DMS53 treated with DMSO at 0.1 percent for 48 hours (cell line): ENCODE measurements at regions not wholly inside any gene's neighbourhood (a gene's known extent, or its start where the extent isn't known, plus 50 kb on each side); places are given as distances from the start of the nearest gene placed in this dataset.

Experiments
- DNase-seq: peaks from one replicate; lab custom pipeline; 2025; ENCODE audit not compliant: unreplicated experiment; lab: John Stamatoyannopoulos, UW

DNA sequence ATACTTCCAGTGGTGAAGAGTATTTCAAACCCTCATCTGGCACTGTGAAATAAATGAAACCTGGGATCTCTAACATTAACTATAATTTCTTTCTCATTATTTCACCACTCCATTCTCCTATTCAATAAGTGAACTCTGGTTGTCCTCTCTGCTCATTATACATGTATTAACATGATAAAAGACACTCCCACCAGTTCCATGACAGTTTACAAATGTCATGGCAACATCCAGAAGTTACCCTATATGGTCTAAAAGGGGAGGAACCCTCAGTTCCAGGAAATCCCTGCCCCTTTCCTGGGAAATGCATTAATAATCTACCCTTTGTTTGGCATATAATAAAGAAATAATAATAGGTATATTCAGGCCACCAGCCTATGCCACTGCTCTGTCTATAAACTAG lies 62.7 kb upstream of the BRINP3 start:
- no peak for DNase-seq

DNA sequence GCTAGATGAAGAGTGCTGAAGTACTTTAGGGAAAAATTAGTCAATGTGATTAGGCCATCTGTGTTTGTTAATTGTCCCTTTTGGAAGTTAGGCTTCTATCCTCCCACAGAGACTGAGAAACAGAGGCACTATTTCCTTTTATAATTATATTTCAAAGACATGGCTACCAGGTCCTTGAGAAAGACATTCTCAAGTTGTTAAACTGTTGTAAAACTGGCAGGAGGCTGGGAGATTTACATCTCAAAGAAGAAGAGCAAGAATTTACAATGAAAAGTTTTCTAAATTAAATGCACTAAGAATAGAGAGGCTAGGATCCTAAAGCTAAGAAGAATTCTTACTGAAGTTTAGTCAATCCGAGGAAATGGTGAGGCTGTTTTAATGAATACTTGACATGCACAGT lies 74.0 kb upstream of the BRINP3 start:
- DNase-seq, result no peak

DNA sequence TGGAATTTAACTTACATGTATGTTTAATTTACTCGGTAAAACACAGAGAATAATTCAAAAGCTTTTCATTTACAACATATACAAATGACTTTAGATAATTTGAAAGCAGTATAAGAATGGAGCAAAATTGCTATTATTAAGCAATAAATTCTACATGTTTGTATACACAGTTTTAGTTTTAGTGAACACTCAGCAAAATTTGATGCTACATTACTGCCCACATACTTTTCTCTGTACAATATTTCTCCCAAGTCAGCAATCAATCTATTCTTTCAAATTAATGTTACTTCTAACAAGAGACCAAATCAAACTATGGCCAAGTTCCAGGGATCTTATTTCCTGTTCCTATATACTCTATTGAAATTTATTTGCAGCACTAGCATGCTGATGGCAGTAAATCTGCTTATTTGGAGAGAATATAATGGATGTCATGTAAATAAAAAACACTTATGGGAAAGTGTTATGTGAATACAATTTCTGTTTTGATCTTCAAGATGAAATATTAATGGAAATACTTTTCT lies 82.6 kb upstream of the BRINP3 start:
- no peak for DNase-seq

DNA sequence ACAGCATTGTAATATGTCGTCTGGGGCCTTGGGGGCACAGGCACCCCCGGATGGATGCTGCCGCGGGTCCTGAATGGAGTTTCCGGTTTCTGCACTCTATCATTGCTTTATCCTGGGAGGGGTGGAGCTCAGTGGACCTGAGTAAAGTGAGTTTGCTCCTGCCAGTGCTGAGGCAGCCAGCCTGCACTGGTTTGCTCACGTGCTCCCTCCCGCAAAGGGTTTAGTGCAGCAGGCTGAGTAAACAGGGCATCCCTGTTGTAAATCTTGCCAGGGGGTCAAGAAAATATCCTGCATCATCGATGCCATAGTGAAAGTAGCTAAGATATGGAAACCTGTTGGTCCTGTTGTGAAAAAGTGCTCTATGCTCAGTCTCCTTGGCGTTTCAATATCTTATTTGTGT lies 85.6 kb upstream of the BRINP3 start:
- no peak for DNase-seq

DNA sequence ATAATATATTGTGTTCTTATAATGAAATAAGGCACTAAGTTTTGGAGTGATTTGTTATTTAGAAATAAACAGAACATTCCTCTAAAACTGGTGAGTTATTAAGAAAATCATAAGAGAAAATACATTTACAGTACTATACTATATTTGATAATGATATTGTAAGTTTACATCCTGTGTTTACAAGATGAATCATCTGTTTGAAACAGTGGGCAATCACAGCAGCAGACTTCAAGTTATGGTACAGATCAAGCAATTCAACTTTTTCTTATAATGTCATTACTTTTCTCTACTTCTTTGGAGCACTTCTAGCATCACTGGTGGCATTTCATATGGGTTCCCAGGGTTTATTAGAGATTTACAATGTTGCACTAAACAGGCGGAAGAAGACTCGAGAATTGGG lies 86.5 kb upstream of the BRINP3 start:
- peak; percentile 12 for DNase-seq

DNA sequence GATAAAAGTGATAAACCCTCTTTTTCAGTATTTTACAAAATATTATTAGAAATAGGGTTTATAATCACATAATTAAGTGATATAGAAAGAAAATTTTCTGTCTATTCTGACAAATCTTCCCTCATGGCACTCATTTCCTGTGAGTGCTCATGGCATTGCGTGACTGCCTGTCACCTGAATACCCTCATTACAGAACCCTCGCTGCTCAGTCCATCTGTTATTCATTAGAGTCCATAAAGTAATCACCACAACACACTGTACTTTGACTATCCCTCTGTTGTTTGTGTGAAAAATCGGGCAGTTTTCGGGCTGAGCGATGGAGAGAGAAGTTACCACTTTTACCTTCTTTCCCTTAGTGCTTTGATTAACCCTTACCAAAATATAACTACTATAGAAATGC lies 100.4 kb upstream of the BRINP3 start:
- no peak for DNase-seq

DNA sequence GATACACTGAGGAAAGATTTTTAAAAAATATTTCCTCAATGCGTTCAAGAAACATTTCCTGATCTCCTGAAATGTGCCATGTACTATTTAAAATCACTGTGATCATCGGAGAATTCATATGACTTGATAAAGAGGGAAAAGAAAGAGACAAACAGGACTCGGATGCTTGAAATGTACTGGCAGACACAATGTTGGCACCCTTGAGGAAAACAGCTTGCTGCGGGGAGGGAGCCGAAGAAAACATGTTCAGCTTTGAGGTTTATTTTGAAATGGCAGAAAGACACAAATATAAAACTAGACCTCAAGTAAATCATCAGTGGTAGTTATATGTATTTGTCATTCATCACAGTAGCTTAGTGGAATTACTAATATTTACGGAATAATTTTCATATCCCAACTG lies 100.9 kb upstream of the BRINP3 start:
- no peak for DNase-seq

DNA sequence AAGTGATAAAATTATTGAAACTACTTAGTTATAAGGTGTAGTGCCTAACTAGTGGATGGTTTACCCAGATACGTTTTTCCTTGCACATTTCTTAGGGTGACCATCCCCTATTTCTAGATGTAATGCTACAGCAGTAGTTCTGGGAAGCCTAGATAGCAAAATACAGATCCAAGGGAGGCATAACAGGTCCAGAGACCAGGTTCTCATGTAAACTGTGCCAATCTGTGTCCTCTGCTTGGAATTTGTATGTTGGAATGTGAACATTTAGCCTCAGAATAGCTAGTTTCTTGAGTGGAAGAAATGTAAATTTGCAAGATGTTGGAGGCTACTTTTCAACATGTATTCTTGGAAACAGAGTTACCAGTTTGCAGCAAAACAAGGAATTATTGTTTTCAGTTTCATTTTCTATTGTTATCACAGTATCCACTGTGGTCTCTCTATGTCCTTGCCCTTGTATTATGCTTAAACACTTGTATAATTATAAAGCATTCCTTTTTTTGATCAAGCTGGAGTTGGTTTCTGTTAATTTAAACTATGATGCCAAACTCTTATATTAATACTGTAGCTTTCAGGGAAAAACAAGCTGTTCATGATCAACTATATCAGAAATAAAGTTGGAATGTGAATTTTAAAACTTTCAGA lies 102.0 kb upstream of the BRINP3 start:
- DNase-seq, result no peak

DNA sequence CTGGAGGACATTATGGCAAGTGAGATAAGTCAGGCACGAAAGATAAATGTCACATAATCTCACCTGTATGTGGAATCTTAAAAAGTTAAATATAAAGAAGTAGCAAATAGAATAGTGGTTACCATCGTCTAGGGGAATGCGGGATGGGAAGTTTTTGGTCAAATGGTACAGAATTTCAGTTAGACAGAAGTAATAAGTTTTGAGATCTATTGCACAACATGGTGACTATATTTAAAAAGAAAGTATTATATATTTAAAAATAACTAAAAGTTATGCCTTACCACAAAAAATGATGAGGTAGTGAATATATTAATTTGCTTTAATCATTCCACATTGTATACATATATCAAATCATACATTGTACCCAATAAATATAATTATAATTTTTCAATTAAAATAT lies 106.2 kb upstream of the BRINP3 start:
- no peak for DNase-seq

DNA sequence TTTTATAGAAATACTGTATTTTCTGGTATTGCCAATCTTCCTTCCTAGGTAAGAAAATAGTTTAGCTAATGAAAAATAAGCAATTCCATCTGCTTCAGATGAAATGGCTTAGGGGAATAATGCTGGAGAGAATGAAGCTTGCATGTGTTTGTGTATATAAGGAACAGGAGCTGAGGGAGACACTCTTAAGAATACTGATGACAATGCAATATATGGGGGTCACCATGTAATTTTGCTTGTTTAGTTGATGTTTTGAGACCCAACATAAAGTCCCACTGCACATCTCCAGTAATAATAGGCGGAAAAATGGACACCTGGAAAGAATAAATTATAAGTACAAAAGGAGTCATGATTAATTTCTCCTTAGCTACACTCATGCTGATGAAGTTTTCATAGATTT lies 110.8 kb upstream of the BRINP3 start:
- no peak for DNase-seq

DNA sequence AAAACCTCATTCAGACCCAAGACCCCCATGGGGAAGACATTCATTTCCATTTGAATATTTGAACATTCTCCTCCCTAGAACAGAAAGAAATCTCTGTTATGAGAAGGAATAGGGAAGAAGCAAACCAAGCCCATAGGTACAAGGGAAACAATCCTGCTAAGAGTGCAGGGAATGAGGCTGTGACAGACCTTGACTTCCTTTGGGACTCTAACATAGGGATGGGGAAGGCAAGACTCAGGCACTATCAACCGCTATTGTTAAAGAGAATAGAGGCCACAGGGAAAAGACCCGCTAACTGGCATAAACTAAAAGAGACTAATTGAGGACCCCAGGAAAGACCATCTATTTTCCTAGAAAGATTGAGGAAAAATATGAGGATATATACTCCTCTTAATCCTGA lies 117.8 kb upstream of the BRINP3 start:
- no peak for DNase-seq

DNA sequence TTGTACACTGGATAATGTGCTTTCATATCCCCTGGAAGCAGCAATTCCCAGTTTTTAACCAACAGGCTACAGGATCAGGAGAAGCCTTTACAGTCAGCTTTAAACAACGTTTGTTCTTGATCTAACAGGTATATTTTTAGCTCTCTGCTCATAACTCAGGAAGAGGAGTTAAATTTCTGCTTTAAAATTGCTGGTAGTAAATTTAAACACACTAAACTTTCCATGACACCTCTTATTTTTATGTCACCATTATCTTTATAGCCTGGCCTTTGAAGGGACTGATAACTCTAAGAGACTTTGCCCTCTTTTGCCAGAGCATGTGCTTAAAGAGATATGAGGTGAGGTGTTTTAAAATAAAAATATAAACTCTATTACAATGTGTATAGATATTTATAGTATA lies 119.6 kb upstream of the BRINP3 start:
- no peak for DNase-seq

DNA sequence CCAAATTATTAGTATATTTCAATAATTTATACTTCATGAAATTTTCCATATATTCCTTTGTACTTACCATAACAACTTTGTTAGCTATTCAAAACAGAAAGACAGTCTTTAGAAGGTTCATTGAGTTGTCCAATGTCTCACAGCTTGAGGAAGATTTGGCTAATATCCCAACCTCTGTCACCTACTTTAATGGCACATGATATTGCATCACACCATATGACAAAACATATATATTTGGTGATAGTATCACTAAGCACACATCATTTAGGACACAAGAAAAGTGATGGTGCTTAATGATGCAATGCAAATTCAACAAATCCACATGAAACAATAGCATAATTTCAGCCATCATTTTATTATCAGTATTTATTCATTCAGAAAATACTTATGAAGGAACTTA lies 122.0 kb upstream of the BRINP3 start:
- no peak for DNase-seq

DNA sequence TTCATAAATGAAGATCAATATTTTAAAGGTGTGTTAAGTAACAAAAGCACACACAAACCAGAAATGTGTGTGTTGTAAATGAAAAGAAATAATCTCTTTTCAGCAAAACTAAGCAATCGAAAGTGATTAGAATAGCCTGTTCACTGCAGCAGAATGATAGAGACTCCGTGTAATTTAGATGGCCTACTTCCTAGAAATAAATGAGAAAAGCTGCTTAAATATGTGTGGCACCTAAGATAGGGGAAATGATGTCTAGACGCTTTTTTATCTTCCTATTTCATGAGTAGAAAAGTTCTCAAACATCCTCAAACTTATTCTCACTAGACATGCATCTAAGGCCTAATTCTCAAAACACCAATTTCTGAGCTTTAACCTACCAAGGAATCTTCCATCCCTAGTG lies 124.7 kb upstream of the BRINP3 start:
- DNase-seq, result no peak

DNA sequence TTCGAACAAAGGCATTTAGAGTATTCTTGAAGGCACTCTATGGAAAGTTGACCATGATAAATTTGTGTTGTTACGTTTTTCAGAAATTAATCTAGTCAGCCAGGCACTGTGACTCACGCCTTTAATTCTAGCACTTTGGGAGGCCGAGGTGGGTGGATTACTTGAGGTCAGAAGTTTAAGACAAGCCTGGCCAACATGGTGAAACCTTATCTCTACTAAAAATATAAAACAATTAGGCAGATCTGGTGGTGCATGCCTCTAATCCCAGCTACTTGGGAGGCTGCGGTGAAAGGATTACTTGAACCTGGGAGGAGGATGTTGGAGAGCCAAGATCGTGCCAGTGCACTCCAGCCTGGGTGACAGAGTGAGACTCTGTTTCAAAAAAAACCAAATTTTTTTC lies 130.6 kb upstream of the BRINP3 start:
- DNase-seq, result no peak

DNA sequence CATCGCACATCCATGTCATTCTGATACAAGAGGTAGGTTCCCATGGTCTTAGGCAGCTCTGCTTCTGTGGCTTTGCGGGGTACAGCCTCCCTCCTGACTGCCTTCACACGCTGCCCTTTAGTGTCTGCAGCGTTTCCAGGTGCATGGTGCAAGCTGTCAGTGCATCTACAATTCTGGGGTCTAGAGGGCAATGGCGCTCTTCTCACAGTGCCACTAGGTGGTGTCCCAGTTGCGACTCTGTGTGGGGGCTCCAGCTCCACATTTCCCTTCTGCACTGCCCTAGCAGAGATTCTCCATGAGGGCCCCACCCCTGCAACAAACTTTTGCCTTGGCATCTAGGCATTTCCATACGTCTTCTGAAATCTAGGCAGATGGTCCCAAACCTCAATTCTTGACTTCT lies 138.2 kb upstream of the BRINP3 start:
- DNase-seq, result no peak

DNA sequence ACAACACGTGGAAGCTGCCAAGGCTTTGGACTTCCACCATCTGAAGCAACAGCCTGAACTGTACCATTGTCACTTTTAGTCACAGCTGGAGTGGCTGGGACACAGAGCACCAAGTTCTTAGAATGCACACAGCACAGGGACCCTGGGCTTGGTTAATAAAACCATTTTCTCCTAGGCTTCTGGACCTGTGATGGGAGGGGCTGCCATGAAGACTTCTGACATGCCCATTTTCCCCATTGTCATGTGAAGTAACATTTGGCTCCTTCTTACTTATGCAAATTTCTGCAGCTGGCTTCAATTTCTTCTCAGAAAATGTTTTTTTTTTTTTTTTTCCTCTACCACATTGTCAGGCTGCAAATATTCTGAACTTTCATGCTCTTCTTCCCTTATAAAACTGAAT lies 138.6 kb upstream of the BRINP3 start:
- no peak for DNase-seq

DNA sequence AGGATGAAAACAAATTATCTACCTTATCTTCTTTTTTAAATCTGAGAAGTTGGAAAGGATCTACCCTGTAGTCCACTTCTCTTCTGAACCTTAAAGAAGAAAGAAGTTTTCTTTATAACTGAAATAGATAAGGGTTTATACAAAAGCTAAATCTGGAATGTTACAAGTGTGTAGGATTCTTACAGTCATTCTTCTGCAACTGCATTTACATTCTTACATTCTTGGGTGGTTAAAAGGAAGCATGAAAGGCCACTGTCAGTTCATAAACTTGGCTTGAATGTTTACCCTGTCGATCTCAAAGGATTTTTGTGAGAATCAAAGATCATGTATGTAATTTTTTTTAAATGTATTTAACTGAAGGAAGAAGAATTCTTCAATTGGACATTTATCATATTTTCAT lies 142.1 kb upstream of the BRINP3 start:
- no peak for DNase-seq

DNA sequence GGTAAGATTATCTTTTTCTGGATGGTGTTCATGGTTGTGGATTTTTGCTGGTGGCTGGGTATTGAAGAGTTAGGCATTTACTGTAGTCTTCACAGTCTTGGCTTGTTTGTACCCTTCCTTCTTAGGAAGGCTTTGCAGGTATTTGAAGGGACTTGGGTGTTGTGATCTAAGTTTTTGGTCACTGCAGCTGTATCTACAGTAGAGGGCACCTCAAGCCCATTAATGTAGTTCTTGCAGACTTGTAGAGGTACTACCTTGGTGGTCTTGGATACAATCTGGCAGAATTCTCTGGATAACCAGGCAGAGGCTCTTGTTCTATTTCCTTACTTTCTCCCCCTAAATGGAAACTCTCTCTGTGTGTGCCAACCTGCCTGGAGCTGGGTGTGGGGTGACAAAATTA lies 155.8 kb upstream of the BRINP3 start:
- DNase-seq, result no peak

DNA sequence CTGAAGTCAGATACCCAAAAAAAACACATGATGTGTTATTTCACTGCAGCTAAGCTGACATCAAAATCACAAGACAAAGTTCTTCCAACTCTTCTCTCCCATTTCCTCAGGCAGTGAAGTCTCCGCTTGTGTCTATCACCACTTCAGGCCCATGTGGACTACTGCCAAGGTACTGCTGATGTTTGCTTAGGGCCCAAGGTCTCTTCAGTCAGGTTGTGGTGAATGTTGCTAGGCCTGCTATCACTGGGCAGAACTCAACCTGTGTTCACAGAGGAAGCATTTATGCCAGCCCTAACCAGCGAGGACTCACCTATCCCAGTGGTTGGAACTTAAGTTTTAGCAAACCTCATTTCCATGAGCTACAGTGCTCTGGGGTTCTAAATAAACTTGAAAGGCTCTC lies 156.5 kb upstream of the BRINP3 start:
- no peak for DNase-seq

DNA sequence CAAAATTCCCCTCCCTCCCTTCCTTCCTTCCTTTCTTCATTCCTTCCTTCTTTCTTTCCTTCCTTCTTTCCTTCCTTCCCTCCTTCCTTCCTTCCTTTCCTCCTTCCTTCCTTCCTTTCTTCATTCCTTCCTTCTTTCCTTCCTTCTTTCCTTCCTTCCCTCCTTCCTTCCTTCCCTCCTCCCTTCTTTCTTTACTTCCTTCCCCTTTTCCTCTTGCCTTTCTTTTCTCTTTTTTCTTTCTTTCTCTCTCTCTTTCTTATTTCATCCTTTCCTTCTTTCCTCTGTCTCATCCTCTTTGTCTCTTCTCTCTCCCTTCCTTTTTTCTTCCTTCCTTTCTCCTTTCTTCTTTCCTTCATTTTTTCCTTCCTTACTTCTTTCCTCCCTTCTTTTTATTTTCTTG lies 171.9 kb upstream of the BRINP3 start:
- no peak for DNase-seq

DNA sequence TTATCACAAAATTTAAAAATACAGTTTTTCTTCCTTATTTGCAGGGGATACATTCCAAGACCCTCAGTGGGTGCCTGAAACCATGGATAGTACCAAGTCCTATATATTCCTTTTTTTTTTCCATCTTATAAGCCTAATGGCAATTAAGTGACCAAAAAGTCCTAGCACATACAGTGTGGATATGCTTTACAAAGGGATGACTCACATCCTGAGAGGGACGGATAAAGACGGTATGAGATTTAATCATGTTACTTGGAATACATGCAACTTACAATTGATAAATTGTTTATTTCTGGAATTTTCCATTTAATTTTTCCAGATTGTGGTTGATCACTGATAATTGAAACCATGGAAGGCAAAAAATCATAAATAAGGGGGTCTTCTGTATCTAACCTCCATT lies 181.2 kb upstream of the BRINP3 start:
- DNase-seq, result no peak

DNA sequence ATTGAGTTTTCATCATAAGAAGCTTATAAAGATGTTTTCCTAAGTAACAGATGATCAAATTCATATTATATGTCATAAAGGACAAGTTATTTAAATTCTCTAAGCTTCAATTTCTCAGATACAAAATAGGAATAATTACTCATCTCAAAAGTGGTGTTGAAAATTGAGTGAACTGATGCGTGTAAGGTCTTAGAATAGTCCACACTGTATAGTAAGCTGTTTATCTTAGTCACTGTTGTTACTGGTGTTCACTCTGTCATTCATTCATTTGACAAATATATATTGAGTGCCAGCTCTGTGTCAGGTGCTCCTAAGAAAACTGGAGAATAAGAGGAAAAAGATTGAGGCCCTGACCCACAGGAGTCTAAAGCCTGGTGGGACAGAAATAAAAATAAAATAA lies 186.3 kb upstream of the BRINP3 start:
- DNase-seq, result no peak

DNA sequence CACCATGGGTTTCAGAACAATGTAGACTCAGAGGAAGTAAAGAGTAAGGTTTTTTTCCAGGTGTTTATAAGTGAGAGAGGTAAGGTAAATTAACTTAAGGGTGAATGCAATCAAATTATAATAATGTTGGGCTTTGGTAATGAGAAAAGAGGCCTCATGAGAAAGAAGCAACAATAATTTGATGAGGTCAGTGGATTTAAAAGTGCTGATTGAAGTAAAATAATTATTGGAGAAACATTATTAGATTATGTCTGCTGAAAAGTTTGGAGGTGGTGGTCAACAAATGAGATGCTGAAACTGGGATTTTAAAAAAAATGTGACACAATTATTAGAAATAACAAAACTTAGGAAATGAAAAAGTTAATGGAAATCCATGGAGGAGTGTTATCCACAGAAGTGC lies 187.4 kb upstream of the BRINP3 start:
- no peak for DNase-seq
